NCI-H524 (cell line): ENCODE measurements at regions not wholly inside any gene's neighbourhood (a gene's known extent, or its start where the extent isn't known, plus 50 kb on each side); places are given as distances from the start of the nearest gene placed in this dataset.

Experiments
- DNase-seq, 2 experiments: peaks; one replicate each; lab custom pipeline; 2025; lab: John Stamatoyannopoulos, UW

DNA sequence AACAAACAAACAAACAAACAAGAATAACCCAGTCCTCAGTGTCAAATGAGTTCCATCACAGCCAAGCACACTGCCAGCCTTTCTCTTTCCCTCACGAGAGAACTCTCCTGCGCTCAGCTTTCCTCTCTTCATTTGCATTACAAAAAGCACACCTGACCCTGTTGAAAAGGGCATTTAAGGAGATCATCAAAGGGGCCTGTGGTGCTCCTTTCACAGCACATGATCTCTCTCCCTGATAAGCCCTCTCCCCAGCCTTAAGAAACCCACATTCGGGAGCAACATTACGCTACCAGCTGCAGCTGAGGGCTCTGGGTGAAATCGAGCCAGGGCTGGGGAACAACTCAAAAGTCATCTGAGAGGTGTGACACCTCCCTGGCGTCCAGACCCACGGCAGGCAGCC is 165.6 kb upstream of the TMCC3 start:
- DNase-seq, result no peak

- DNase-seq, result no peak
Observed at GRCh38 chr12:94815450-94815849, 165.1 kb upstream of the TMCC3 start.

DNA sequence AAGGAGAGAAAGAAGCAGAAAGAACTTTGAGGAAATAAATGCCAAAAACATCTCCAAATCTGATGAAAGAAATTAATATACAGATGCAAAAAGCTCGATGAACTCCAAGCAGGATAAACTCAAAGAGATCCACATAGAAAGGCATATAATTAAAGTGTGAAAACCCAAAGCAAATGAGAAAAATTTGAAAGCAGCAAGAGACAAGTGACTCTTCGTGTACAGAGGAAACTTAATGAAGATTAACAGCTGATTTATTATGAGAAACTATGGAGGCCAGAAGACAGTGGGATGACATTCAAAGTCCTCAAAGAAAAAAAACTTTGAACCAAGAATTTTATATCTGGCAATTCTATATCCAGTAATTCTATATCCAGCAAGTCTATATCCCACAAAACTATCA is 163.0 kb upstream of the TMCC3 start:
- DNase-seq, result peak in 1 of 2 experiments; percentile 3

- no peak for DNase-seq
Observed at GRCh38 chr12:94812345-94812744, 162.0 kb upstream of the TMCC3 start.

GRCh38 chr12:94811611-94812010 is 161.3 kb upstream of the TMCC3 start:
- no peak for DNase-seq

DNA sequence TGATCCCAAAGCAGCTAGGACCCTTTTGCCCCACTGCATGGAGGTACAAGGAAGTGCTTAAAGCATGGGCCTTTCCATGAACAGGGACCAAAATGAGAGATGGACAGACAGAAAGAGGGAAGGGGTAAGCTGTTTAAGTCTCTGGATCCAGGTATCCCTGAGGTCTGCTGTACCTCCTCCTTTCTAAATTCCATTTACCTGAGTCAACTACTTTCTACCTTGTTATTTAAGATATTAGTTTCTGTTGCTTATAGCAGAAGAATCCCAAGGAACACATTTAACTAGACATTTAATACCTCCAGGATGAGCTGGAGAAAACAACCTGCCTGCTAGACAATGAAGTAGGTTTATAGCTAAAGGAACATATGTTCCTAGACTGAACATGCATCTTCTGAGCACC is 157.6 kb upstream of the TMCC3 start:
- no peak for DNase-seq

DNA sequence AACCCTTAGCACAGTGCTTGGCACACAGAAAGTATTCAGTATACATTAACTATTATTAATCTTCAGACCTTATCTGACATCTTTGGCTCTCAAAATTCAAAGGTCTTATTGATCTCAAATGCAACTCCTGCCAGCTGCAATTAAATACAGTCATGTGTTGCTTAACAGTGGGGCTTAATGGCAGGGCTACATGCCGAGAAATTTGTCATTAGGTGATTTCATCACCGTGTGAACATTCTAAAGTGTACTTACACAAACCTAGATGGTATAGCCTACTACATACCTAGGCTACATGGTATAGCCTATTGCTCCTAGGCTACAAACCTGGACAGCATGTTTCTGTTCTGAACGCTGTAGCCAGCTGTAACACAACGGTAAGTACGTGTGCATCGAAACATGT is 156.3 kb upstream of the TMCC3 start:
- DNase-seq, result no peak

DNA sequence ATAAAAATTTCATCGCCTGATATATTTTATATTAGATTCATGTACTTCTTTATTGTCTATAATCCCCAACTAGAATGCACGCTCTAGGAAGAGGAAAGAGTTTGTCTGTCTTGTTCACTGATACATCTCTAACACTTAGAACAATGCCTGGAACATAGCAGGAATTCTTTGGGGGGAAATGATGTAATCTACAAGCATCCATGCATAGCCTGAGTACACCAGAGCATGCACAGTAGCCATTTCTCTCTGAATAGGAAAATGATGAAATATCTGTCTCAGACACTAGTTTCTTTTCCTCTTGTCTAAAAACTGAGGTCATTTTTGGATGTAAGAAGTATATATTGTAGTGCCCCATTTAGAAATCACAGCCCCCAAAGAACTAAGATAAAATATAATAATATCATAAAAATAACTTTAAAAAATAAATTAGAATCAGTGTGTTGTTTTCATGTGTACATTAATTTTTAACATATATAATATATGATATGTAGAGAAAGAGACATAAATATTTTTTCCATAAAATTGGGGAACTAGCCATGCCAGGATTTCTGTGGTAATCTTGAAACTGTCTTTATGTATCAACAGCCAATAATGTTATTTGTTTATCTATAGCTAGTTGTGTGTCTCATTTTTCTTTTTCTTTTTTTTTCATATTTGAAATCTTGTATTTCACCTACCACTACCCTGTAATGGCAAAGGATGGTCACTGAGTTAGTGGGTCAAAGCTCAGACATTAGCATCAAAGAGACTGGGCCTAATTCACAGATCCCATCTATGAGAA is 155.6 kb upstream of the TMCC3 start:
- no peak for DNase-seq

DNA sequence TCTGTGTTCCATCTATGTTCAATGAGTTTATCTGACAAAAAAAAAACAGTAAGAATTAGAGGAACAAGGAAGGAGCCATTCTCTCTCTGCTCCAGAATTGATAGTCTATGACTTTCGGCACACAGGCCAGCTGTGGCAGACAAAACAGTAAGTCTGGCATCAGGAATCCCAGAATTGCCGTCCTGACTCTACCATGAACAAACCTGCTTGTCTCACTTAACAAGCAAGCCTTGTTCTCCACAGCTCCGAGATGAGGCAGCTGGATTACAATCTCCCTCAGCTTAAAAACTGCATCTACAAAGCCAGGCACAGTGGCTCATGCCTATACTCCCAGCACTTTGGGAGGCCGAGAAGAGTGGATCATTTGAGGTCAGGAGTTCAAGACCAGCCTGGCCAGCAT is 153.6 kb upstream of the TMCC3 start:
- DNase-seq, result no peak

DNA sequence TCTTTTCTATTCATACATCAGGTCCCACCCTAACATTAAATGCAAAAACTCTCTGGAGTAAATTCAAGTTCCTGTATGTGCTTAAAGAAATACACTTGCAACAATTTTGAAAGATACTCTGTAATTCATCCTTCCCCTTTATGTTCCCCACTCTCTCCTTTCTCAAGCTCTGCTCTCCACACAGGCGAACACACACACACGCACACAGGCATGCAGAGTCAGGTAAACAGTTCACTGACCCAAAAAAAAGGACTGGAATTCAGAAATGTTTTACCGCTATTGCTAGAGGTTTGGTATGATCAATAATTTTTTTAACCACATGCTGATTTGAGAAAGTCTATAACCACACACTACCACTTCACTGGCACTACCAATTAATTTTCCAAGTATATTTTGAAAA is 152.4 kb upstream of the TMCC3 start:
- no peak for DNase-seq

- DNase-seq, result no peak
Observed at GRCh38 chr12:94801745-94802144, 151.4 kb upstream of the TMCC3 start.

- DNase-seq, result no peak
Observed at GRCh38 chr12:94799136-94799535, 148.8 kb upstream of the TMCC3 start.

GRCh38 chr12:94798113-94798512 is 147.8 kb upstream of the TMCC3 start:
- DNase-seq, result peak; percentile 92 to 95

GRCh38 chr12:94795520-94795919 is 145.2 kb upstream of the TMCC3 start:
- DNase-seq, result peak in 1 of 2 experiments; percentile 10

DNA sequence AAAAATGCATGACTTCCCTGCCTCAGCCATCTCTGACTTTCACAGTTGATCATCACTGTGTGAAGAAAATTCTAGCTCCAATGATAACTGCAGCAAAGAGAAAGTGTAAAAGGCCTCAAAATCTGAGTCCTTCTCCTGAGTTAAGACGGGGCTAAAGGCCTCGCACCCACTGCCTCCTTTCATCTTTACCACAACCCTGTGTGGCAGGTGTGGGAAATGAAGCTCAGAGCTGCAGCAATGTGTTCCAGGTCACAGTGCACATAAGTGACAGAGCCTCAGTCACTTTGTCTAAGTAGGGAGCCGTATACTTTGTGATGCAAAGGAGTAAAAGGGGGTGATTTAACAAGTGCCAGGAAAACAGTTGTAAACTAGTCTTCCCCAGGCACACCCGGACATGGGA is 144.7 kb upstream of the TMCC3 start:
- no peak for DNase-seq

GRCh38 chr12:94793191-94793595 is 142.8 kb upstream of the TMCC3 start:
- no peak for DNase-seq

- no peak for DNase-seq
Observed at GRCh38 chr12:94792693-94793092, 142.3 kb upstream of the TMCC3 start.

GRCh38 chr12:94791933-94792332 is 141.6 kb upstream of the TMCC3 start:
- no peak for DNase-seq

DNA sequence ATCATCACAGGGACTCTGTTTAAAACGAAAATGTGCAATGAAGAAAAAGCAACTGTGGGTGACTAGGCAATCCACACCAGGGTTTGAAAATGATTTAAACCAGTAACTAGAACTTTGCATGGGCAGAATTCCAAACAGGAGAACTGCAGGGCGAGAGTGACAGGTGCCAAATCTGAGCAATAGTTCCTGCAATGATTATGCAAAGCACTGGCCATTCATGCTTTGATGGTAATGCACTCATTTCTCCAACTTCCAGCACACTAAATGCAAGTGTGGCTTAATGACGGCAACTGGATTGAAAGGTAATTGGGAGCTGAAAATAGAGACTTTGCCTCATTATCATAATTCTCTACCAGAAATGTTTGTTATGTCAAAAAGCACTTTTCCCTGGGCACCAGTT is 140.5 kb upstream of the TMCC3 start:
- DNase-seq, result no peak

- no peak for DNase-seq
Observed at GRCh38 chr12:94790370-94790769, 140.0 kb upstream of the TMCC3 start.

DNA sequence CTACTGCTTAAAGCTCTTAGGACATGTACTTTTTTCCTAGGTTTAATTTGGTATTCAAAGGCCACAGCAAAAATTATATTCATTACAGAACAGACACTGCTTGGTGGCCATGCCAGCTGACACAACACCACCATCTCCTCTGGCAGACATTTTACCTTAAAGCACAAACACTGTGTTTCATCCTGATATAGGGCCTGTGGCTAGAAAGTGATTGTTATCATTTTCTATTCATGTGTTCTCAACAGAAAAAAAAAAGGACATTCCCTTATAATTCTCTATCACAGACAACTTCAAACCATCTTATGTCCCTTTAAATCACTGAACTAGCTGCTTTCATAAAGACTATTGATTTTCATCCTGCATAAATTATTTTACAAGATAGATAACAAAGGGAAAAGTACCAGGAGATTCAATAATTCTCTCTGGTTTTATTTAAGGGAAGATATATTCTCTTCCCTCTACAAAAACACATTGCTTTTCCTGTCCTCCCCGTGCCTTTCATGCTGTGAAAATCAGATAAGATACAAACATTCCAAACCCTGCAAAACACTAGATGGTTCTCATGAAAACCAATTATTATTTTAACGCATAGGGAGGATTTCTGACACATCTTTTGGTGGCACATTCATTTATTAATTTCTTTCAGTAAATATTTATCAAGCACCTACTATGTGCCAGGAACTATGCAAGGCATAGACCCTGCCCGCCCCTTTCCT is 139.3 kb upstream of the TMCC3 start:
- no peak for DNase-seq

DNA sequence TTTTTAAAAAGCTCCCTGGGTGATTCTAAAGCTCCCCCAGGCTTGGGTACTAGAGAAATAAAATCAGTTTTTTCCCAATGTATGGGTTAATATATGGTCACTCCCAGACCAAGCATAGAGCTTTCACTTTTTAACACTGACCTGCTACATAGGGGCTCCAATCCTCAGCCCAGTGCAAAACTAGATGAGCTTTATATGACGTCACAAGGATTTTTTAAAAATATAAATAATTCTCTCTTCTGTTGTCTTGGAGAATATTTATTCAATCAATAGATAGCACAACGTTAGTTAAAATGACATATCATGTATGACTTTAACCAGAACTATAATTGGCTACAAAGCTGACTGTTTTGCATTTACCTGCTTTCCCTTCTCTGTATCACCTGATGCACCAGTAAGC is 137.9 kb upstream of the TMCC3 start:
- DNase-seq, result no peak

DNA sequence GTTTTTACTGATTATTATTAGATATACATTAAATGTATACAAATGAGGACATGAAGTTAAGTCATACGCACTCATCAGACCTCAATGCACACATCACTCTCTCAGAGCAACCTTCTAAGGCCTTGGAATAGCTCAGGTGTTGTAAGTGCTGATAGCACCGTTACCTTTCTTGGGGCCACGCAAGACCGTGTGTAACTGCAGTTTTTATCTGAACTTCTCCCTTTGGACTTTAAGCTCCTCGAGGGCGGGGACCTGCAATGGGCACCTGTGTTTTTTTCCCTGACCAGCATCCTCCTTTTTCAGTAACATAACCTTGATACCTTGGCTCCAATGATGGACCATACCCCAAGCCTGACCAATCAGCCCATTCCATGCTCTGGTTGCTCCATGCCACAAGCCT is 136.5 kb upstream of the TMCC3 start:
- DNase-seq, result no peak

- no peak for DNase-seq
Observed at GRCh38 chr12:94783862-94784261, 133.5 kb upstream of the TMCC3 start.
